CD4-positive, alpha-beta T cell treated with Interleukin-12 subunit alpha and Interleukin-12 subunit beta, for 1 hour (primary cell): ENCODE measurements at regions not wholly inside any gene's neighbourhood (a gene's known extent, or its start where the extent isn't known, plus 50 kb on each side); places are given as distances from the start of the nearest gene placed in this dataset.

Experiments
- DNase-seq: peaks from one replicate; pipeline ENCODE4 v3.0.0-alpha.2; 2020

- DNase-seq: no peak
These were observed 318.0 kb downstream of the GASK1B start for GRCh38 chr4:157854819-157855218.

GRCh38 chr4:157840648-157841047, 332.2 kb downstream of the GASK1B start:
- DNase-seq: no peak

GRCh38 chr4:157840034-157840433, 332.8 kb downstream of the GASK1B start:
- DNase-seq: no peak

DNA sequence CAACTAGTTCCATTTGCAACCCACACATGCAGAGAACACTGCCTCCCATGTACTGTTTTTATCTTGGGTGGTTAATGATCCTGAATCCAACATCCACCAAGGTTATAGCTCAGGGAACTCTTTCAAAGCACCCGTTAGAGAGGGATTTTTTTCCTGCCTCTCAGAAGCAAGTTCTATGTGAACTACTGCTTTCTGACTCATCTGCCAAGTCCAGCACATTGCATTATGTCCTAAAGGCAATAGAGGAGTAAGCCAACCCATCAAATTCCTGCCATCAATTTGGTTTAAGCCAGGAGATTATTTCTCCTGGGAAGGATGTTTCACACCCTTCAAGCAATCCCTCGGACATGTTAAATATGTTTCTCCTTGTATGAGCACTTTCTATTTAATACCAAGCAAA, 334.5 kb downstream of the GASK1B start:
- no peak for DNase-seq

DNA sequence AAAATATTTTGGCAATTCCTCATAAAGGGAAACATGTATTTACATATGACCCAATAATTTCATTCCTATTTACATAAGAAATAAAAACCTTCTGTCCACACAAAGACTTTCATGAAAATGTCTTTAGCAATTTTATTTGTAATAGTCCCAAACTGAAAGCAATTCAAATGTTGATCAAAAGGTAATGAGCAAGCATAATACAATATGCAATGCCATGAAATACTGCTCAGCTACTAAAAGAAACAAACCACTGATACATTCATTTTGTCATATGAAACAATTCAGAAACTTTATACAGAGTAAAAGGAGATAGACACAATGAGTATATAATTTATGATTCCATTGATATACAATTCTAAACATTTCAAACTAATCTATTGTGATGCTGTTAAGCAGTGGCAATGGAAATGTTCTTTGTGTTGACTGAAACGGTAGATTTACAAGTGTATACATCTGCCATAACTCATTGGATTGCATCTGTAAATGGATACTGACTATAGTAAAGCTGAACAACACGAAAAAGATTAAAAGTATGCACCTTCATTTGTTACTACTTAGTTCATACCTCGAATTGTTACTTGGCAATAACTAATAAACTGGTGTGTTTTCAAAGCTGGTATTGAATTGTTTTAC, 335.6 kb downstream of the GASK1B start:
- no peak for DNase-seq

- no peak for DNase-seq
These were observed 340.2 kb downstream of the GASK1B start for GRCh38 chr4:157832596-157832995.

DNA sequence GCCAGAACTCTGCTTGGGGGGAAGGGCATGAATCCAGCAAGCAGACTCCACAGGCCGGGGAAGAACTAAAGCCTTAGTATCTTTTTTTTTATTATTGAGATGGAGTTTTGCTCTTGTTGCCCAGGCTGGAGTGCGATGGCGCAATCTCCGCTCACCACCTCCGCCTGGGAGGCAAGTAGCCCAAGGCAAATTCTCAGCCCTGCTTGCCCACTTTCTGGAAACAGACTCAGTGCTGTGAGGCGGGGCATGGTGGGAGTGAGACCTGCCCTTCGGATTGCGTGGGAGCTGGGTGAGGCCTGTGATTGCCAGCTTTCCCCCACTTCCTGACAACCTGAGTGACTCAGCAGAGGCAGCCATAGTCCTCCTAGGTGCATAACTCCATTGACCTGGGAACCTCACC, 348.8 kb downstream of the GASK1B start:
- DNase-seq: no peak

DNA sequence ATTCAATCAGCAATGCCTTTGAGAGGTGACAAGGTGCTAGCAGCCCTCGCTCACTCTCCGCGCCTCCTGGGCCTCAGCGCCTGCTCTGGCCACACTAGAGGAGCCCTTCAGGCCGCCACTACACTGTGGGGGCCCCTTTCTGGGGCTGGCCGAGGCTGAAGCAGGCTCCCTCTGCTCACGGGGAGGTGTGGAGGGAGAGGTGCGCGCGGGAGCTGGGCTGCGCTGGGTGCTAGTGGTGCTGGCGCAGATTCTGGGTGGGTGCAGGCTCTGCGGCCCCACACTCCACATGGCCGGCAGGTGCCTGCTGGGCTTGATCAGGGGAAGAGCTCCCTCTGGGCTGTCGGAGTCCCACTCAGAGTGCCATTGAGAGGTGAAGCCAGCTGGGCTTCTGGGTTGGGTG, 351.0 kb downstream of the GASK1B start:
- DNase-seq: no peak

DNA sequence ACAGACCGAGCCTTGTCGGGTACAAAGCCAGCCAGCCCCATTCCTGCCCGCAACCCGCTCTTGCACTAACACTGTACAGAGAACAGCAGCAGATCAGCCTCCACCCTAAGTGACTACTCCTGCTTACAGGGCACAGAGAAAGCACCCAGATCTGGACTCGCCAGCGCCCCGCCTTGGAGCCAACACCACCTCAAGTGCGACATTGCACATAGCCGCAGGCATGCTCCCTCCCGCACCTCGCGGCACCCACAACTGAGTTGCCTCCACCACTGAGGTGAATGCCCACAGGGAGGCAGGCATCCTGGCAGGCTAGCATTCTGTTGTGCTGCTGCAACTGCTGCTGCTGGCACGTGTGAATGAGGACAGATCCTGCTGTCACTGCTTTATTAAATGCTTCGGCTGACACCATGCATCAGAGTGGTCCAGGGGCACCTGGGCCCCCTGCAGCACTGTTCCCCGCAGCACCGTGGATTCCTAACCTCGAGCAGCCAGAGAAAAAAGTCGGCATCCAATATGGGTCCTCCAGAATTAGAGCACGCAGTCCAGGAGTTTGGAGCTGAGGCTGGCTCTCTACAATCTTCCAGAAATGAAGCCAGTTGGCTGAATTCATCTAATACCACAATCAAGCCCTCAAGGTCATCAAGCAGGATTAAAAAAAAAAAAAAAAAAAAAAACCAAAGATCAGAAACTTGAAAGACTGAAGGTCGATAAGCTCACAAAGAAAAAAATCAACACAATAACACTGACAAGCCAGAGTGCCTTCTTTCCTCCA, 352.9 kb downstream of the GASK1B start:
- DNase-seq: no peak

DNA sequence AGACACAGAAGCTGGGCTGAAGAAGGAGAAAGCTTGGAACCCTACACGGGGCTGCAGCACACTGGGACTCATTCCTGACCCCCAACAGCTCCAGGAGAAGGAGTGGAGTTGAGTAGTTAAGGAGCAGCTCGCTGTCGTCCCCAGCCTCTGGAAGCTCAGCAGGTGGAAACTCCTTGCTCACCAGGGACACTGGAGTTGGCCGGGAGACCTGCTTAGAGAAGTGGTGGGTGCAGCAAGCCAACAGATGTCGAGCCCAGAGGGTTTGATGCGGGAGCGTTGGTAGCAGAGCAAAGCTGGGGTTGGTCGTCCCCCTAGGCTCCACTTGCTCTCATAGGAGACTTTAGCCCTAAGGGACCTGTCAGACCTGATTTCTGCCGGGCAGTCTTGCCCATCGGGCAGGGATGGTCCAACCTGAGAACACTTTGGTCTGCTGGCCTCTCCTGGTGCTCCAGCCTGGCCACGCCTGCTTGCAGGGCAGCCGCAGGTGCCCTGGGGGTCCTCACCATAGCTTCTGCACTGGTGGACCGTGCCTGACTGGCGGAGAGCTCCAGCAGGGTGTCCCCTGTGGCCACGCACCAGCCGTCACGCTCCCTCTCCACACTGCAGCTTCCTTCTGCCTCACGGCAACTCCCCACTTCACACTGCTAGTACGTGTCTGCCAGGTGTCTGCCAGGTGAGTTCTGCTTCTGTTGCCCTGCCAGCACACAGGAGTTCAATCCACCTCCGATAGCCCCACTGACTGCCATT, 353.7 kb downstream of the GASK1B start:
- no peak for DNase-seq

DNA sequence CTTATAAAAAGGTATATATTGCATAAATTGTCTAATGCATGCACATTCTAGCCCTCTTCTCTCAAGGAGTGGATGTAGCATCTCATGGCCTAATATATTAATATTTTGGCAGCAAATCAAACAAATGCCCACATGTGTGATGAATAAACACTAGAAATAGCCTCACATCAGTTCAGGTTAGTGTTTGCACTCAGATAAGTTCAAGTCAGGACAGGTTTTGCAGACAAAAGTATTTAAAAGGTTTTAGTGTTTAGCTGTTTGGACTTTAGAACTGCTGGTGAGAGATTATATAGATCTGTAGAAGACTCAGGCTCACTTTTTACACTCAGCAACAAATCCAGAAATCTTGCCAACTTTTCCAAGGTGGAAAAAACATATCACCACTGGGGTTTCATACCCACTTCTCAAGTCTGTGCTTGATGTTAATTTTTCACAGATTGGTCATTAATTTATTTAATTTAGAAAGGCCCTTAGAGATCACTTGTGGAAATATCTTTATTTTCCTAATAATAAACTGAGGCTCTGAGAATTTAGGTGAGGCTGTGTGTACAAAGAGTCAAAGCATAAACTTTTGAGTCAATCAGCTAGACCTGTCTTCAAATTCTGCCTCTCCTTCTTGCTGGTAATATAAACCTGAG, 362.6 kb downstream of the GASK1B start:
- DNase-seq: no peak

GRCh38 chr4:157808796-157809383, 363.9 kb downstream of the GASK1B start:
- no peak for DNase-seq

GRCh38 chr4:157806184-157806583, 366.6 kb downstream of the GASK1B start:
- no peak for DNase-seq

DNA sequence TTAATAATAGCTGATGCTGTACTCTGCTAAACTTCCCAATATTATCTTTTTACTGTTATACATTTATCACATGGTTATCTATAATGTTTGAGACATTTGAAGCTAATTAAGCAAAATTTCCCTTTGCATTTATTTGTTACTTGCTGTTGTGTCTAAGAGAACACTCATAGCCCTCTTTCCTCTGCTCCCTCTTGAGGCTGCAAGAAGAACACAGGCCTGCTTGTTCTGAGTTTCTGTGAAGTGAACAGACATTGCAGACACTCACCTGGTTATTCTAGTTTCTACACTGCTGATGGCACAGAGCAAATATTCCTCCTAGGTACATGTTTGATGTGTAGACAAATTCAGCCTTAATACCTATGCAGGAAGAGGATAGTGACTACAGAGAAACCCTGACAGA, 367.8 kb downstream of the GASK1B start:
- no peak for DNase-seq

DNA sequence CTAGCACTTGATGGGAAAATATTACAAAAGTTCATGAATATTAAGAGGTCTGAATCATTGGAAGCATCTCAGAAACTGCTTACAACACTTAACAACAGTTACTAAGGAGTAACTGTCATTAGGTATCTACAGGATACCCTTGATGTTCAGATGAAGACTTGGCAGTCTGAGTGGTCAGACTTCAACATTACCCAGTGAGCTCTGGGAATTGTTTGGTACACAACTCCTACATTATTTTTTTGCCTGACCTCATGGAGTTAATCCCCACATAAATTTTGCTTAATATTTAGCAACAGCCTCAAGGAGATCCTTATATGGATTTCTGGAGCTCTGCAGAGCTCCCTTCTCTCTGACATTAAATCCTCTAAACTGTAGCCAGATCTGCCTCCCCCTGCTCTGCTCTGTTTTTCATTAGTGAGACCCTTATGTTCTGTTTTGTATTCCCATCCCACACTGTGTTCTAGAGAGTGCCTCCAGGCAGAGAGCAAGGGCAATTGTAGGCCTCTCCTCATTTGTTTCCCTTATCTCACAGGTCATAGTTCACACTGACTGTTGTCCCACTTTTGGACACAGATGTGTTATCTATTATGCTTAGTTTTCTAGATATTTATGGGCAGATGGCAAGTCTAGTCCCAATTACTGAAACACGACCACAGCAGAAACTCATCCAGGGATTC, 368.8 kb downstream of the GASK1B start:
- DNase-seq: no peak

DNA sequence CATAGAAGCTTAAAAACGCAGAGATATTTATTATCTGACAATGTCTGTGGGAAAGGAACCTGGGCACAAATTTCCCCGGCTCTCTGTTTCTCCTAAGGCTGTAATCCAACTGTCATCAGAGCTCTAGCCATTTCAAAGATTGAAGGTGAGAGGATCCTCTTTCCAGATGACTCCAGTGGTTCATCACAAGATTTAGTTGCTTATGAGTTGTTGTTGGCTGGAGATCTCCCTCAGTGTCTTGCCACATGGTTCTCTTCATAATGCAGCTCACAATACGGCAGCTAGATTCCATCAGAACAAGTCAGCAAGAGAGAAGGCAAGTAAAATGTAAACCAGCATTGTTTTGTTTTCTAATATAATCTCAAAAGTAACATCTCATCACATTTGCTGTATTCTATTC, 369.4 kb downstream of the GASK1B start:
- DNase-seq: no peak

- DNase-seq: no peak
These were observed 377.3 kb downstream of the GASK1B start for GRCh38 chr4:157795495-157795894.

DNA sequence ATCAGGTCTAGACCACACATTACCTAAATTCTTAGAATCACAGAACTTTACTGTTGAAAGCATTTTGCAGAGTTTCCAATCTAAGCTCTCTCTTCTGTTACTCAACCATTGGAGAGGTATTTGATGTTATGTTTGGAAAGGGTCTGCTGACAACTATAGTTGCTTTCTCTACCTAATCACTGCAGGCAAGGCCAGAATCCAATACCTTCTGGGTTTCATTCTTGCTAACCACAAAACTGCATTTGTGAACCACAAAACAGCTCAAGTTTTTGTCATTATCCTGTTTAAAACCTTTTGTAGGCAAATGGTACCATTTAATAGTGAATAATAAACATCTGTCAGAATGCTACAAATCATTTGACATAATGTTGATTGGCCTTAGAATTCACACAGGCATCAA, 380.1 kb downstream of the GASK1B start:
- DNase-seq: no peak

DNA sequence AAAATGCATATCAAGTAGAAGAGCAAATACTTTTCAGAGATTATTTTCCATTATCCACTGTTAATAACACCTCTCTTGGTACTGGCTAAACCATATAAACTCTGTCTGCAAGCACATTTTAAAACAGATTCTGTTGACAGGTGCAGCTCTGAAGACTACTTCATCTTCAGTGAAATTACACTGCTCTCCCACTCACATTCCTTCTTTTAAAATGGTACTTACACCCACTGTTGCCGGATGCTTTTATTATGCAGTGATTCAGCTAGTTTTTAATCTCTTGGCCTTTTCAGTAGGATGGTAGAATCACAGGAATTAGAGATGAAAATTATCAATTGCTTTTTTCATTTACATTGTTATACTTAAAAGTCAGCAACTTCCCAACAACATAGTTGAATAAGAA, 381.6 kb downstream of the GASK1B start:
- no peak for DNase-seq

DNA sequence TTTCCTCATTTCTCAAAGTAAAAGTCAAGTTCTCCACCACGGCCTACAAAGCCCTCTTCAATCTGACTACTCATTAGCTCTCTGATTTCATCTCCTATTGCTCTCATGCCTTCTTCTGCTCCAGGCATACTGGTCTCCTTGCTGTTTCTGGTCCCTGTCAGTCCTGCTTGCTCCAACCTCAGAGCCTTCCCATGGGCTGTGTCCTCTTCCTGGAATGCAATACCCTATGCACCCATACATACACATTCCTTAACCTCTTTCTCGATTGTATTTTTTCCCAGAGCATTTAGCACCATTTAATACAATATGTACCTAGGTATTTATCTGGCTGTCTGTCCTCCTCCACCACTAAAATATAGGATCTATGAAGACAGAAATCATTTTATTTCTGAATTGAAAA, 385.2 kb downstream of the GASK1B start:
- DNase-seq: no peak

- DNase-seq: no peak
These were observed 391.5 kb downstream of the GASK1B start for GRCh38 chr4:157781361-157781760.

- DNase-seq: no peak
These were observed 393.7 kb downstream of the GASK1B start for GRCh38 chr4:157779081-157779480.
